ENCODE measurements at regions not wholly inside any gene's neighbourhood (a gene's known extent, or its start where the extent isn't known, plus 50 kb on each side); places are given as distances from the start of the nearest gene placed in this dataset.

- no peaks in the 10 kb centered on the region for H3K27me3 ChIP-seq (replicated peaks; ENCODE audit: control insufficient read depth, insufficient read depth, low read length)
- no peak for DNase-seq (ENCODE audit: extremely low read depth, insufficient read length)
Measured at GRCh38 chr11:87819151-87819550, 356.1 kb downstream of the RAB38 start.

GRCh38 chr11:87812571-87813365 is 362.5 kb downstream of the RAB38 start:
- TF ChIP-seq CTCF (IDR thresholded peaks at IDR 0.05; ENCODE audit: insufficient read depth, low read length, poor library complexity, severe bottlenecking) = no peak
- no peaks in the 10 kb centered on the region for H3K27me3 ChIP-seq (replicated peaks; ENCODE audit: control insufficient read depth, insufficient read depth, low read length)
- H3K36me3 ChIP-seq (ENCODE audit: control insufficient read depth, insufficient read depth, low read length) = no peaks in the 10 kb centered on the region
- no peak for DNase-seq (ENCODE audit: extremely low read depth, insufficient read length)
- H3K4me3 ChIP-seq (replicated peaks; ENCODE audit: low read depth, low read length) = no peak overlapping the region

More at GRCh38 chr11:87819151-87819550, 356.1 kb downstream of the RAB38 start:
- TF ChIP-seq CTCF (IDR thresholded peaks at IDR 0.05; ENCODE audit: insufficient read depth, low read length, poor library complexity, severe bottlenecking) = no peak
- Histone ChIP-seq H3K36me3 (ENCODE audit: control insufficient read depth, insufficient read depth, low read length) (no peaks in the 10 kb centered on the region), H3K4me3 (replicated peaks; ENCODE audit: low read depth, low read length) (no peak overlapping the region)

- no peak for TF ChIP-seq CTCF (IDR thresholded peaks at IDR 0.05; ENCODE audit: insufficient read depth, low read length, poor library complexity, severe bottlenecking)
Measured at GRCh38 chr11:87810486-87810885, 364.8 kb downstream of the RAB38 start.

GRCh38 chr11:87809256-87809655 is 366.0 kb downstream of the RAB38 start:
- H3K4me3 ChIP-seq (replicated peaks; ENCODE audit: low read depth, low read length) = no peak overlapping the region
- no peak for DNase-seq (ENCODE audit: extremely low read depth, insufficient read length)
- no peak for TF ChIP-seq CTCF (IDR thresholded peaks at IDR 0.05; ENCODE audit: insufficient read depth, low read length, poor library complexity, severe bottlenecking)
- no peaks in the 10 kb centered on the region for H3K36me3 ChIP-seq (ENCODE audit: control insufficient read depth, insufficient read depth, low read length)
- H3K27me3 ChIP-seq (replicated peaks; ENCODE audit: control insufficient read depth, insufficient read depth, low read length) = no peaks in the 10 kb centered on the region

More at GRCh38 chr11:87810486-87810885, 364.8 kb downstream of the RAB38 start:
- Histone ChIP-seq H3K27me3 (replicated peaks; ENCODE audit: control insufficient read depth, insufficient read depth, low read length) (no peaks in the 10 kb centered on the region), H3K36me3 (ENCODE audit: control insufficient read depth, insufficient read depth, low read length) (no peaks in the 10 kb centered on the region), H3K4me3 (replicated peaks; ENCODE audit: low read depth, low read length) (no peak overlapping the region)
- no peak for DNase-seq (ENCODE audit: extremely low read depth, insufficient read length)

GRCh38 chr11:87804176-87804575 is 371.1 kb downstream of the RAB38 start:
- Histone ChIP-seq H3K36me3 (ENCODE audit: control insufficient read depth, insufficient read depth, low read length) (no peaks in the 10 kb centered on the region), H3K27me3 (replicated peaks; ENCODE audit: control insufficient read depth, insufficient read depth, low read length) (no peaks in the 10 kb centered on the region), H3K4me3 (replicated peaks; ENCODE audit: low read depth, low read length) (no peak overlapping the region)
- DNase-seq (ENCODE audit: extremely low read depth, insufficient read length) = no peak
- no peak for TF ChIP-seq CTCF (IDR thresholded peaks at IDR 0.05; ENCODE audit: insufficient read depth, low read length, poor library complexity, severe bottlenecking)
